ENCODE measurements at regions not wholly inside any gene's neighbourhood (a gene's known extent, or its start where the extent isn't known, plus 50 kb on each side); places are given as distances from the start of the nearest gene placed in this dataset.
A peak's percentile ranks its signal among the peaks of the same experiment; 100 is the strongest.

GRCh38 chr3:6097556-6097955 lies 763.4 kb upstream of the GRM7 start:
- H3K36me3 ChIP-seq (ENCODE audit: control insufficient read depth in 2 of 3, insufficient read depth in 3 of 3, low read length in 3 of 3) = no peaks in the 10 kb centered on the region
- no peaks in the 10 kb centered on the region for H3K27me3 ChIP-seq (ENCODE audit: control insufficient read depth, insufficient read depth, low read length)
- no peaks in the 10 kb centered on the region for H3K4me1 ChIP-seq (ENCODE audit: control insufficient read depth in 2 of 3, insufficient read depth in 2 of 3, low read depth in 1 of 3, low read length in 3 of 3)
- H3K27ac ChIP-seq (ENCODE audit: low read depth in 2 of 2, low read length in 2 of 2) = no peak overlapping the region
- FAIRE-seq (no peak), DNase-seq (no peak)
- H3K9me3 ChIP-seq (ENCODE audit: control insufficient read depth in 2 of 3, insufficient read depth in 1 of 3, low read length in 3 of 3) = no peaks in the 10 kb centered on the region
- intact Hi-C loops (cut with DNase I) = no loop called here
- no peak overlapping the region for H3K4me3 ChIP-seq (ENCODE audit: low read length in 3 of 3)
- TF ChIP-seq CTCF (IDR thresholded peaks at IDR 0.05; ENCODE audit: borderline replicate concordance, extremely low read depth, insufficient read depth) = no peak
- H3K9ac ChIP-seq (ENCODE audit: low read length in 3 of 3) = no peak overlapping the region

DNA sequence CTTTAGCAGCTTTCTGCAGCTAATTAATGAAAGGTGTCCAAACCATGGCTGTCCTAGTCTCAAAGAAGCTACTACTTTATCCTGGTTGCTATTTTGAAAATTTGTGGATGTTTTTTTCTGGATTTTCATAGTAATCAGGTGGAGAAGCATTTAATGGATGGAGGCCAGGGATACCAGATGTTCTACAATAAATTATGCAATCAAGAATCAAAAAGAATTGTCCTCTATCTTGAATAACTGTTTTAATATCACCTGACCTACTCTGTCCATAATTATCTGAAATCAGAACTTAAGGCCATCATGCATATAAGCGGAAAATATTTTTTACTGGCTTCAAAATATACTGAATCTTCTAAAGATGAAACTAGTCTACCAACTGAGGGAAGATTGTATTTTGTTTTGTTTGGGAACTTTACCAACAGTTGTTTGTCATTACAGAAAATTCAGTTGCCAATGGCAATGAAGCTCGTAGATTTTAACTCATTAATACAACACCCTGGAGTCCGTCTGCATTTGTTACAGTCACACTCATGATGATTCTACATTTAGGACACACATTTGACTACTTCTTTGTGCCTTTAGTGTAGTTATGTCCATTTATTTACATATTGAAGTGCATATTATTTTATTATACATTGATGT lies 762.3 kb upstream of the GRM7 start:
- Histone ChIP-seq H3K9me3 (ENCODE audit: control insufficient read depth in 2 of 3, insufficient read depth in 1 of 3, low read length in 3 of 3) (no peaks in the 10 kb centered on the region), H3K27ac (ENCODE audit: low read depth in 2 of 2, low read length in 2 of 2) (no peak overlapping the region), H3K27me3 (ENCODE audit: control insufficient read depth, insufficient read depth, low read length) (no peaks in the 10 kb centered on the region), H3K4me3 (ENCODE audit: low read length in 3 of 3) (no peak overlapping the region), H3K9ac (ENCODE audit: low read length in 3 of 3) (no peak overlapping the region), H3K4me1 (ENCODE audit: control insufficient read depth in 2 of 3, insufficient read depth in 2 of 3, low read depth in 1 of 3, low read length in 3 of 3) (no peaks in the 10 kb centered on the region), H3K36me3 (ENCODE audit: control insufficient read depth in 2 of 3, insufficient read depth in 3 of 3, low read length in 3 of 3) (no peaks in the 10 kb centered on the region)
- TF ChIP-seq CTCF (IDR thresholded peaks at IDR 0.05; ENCODE audit: borderline replicate concordance, extremely low read depth, insufficient read depth) = no peak
- DNase-seq = no peak
- FAIRE-seq = no peak
- intact Hi-C loops (cut with DNase I) = no loop called here

DNA sequence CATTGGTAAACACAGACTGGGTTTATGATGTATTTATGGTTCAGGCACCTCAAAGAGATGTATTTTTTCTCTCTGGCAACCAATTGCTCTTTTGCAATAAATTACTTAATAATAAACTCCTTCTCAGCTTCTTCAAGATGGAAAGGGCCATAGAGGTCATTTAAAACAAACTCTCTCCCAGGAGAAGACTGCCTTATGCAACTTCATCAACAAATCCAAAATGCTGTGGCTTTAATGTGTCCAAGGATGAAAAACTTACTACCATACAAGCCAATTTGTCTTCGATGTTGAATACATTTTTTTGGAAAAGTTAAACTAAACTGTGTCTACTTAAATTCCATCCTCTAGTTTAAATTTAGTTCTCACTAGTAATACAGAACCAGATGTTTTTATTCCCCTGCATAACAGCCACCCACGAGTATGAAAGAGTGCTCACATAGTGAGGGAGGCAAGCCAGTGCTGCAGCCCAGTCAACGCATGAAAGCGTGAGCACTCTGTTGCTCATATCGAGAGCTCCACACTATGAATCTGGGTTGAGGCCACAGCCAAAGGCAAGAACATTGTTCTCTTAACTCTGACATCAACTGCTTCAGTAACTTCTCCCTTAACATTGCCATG lies 761.3 kb upstream of the GRM7 start:
- FAIRE-seq (no peak), DNase-seq (peak in 1 of 5 donors; percentile 13)
- TF ChIP-seq CTCF (IDR thresholded peaks at IDR 0.05; ENCODE audit: borderline replicate concordance, extremely low read depth, insufficient read depth) = no peak
- H3K27ac ChIP-seq (ENCODE audit: low read depth in 2 of 2, low read length in 2 of 2) = no peak overlapping the region
- no peaks in the 10 kb centered on the region for H3K9me3 ChIP-seq (ENCODE audit: control insufficient read depth in 2 of 3, insufficient read depth in 1 of 3, low read length in 3 of 3)
- no peak overlapping the region for H3K9ac ChIP-seq (ENCODE audit: low read length in 3 of 3)
- H3K4me3 ChIP-seq (ENCODE audit: low read length in 3 of 3) = no peak overlapping the region
- H3K4me1 ChIP-seq (ENCODE audit: control insufficient read depth in 2 of 3, insufficient read depth in 2 of 3, low read depth in 1 of 3, low read length in 3 of 3) = no peaks in the 10 kb centered on the region
- H3K36me3 ChIP-seq (ENCODE audit: control insufficient read depth in 2 of 3, insufficient read depth in 3 of 3, low read length in 3 of 3) = no peaks in the 10 kb centered on the region
- no peaks in the 10 kb centered on the region for H3K27me3 ChIP-seq (ENCODE audit: control insufficient read depth, insufficient read depth, low read length)
- intact Hi-C loops (cut with DNase I) = no loop called here

All from kidney (tissue), 13 donors.